ENCODE measurements at regions not wholly inside any gene's neighbourhood (a gene's known extent, or its start where the extent isn't known, plus 50 kb on each side); places are given as distances from the start of the nearest gene placed in this dataset.

- TF ChIP-seq EZH2phosphoT487 (IDR thresholded peaks at IDR 0.05; ENCODE audit: borderline replicate concordance, low read length) (no peak), EZH2 (IDR thresholded peaks at IDR 0.05; ENCODE audit: low read length, unreplicated experiment) (no peak), CTCF (conservative IDR thresholded peaks at IDR 0.05; ENCODE audit: low read depth, low read length) (no peak)
- CTCF ChIA-PET: no interaction called here
- H3K36me3 ChIP-seq (ENCODE audit: low read depth, low read length): no peaks in the 10 kb centered on the region
- H3K27ac ChIP-seq (ENCODE audit: low read length): no peak overlapping the region
- POLR2A ChIA-PET (ENCODE audit: unreplicated experiment): no interaction called here
- H3K4me3 ChIP-seq (ENCODE audit: low read length): no peak overlapping the region
- intact Hi-C loops (cut with micrococcal nuclease): no loop called here
- BruUV-seq (replicated peaks): no TSS peak
- ATAC-seq (no peak), DNase-seq (no peak)
- no peak overlapping the region for H3K4me2 ChIP-seq (ENCODE audit: low read length)
- H3F3A ChIP-seq (ENCODE audit: low read length, unreplicated experiment): no peaks in the 10 kb centered on the region
- H3K4me1 ChIP-seq (ENCODE audit: insufficient read depth, low read length): peaks cover 7% of the 10 kb centered on the region; the same call in 1 of the 2 replicates
- H3K9me3 ChIP-seq (ENCODE audit: low read length): no peaks in the 10 kb centered on the region
- no peaks in the 10 kb centered on the region for H4K20me1 ChIP-seq (ENCODE audit: low read length)
- H3K27me3 ChIP-seq (ENCODE audit: low read length): no peaks in the 10 kb centered on the region
- no peaks in the 10 kb centered on the region for H3K79me2 ChIP-seq (ENCODE audit: low read length)
- no peak overlapping the region for H3K9ac ChIP-seq (ENCODE audit: low read length)
- H3K9me2 ChIP-seq (replicated peaks; ENCODE audit: low read length): no peaks in the 10 kb centered on the region
- H2AFZ ChIP-seq (ENCODE audit: low read length): no peak overlapping the region
These were observed 492.4 kb upstream of the ACVR2A start for GRCh38 chr2:147352264-147353071.

GRCh38 chr2:147351784-147352183 lies 493.0 kb upstream of the ACVR2A start:
- Histone ChIP-seq H3K9me2 (replicated peaks; ENCODE audit: low read length) (no peaks in the 10 kb centered on the region), H3K9ac (ENCODE audit: low read length) (no peak overlapping the region)
- CTCF ChIA-PET: no interaction called here

More at GRCh38 chr2:147351784-147352183, 493.0 kb upstream of the ACVR2A start:
- intact Hi-C loops (cut with micrococcal nuclease): no loop called here
- Histone ChIP-seq H3K27ac (ENCODE audit: low read length) (no peak overlapping the region), H4K20me1 (ENCODE audit: low read length) (no peaks in the 10 kb centered on the region), H3F3A (ENCODE audit: low read length, unreplicated experiment) (no peaks in the 10 kb centered on the region), H3K9me3 (ENCODE audit: low read length) (no peaks in the 10 kb centered on the region), H2AFZ (ENCODE audit: low read length) (no peak overlapping the region), H3K27me3 (ENCODE audit: low read length) (no peaks in the 10 kb centered on the region), H3K36me3 (ENCODE audit: low read depth, low read length) (no peaks in the 10 kb centered on the region), H3K4me3 (ENCODE audit: low read length) (no peak overlapping the region), H3K4me1 (ENCODE audit: insufficient read depth, low read length) (peaks cover 7% of the 10 kb centered on the region; the same call in 1 of the 2 replicates), H3K79me2 (ENCODE audit: low read length) (no peaks in the 10 kb centered on the region), H3K4me2 (ENCODE audit: low read length) (no peak overlapping the region)
- DNase-seq (no peak), ATAC-seq (no peak)
- no TSS peak for BruUV-seq (replicated peaks)
- TF ChIP-seq EZH2phosphoT487 (IDR thresholded peaks at IDR 0.05; ENCODE audit: borderline replicate concordance, low read length): no peak
- TF ChIP-seq CTCF (conservative IDR thresholded peaks at IDR 0.05; ENCODE audit: low read depth, low read length): no peak
- TF ChIP-seq EZH2 (IDR thresholded peaks at IDR 0.05; ENCODE audit: low read length, unreplicated experiment): no peak
- POLR2A ChIA-PET (ENCODE audit: unreplicated experiment): no interaction called here

Data from PC-3 (cell line).